H1 (cell line): ENCODE measurements at regions not wholly inside any gene's neighbourhood (a gene's known extent, or its start where the extent isn't known, plus 50 kb on each side); places are given as distances from the start of the nearest gene placed in this dataset.

Source experiments
- CTCF ChIA-PET: fragments of 300-600 bp; sonication (Branson Sonifier 250); formaldehyde crosslinking; loops from one replicate; lab custom pipeline; 2021; ENCODE audit not compliant: partially characterized antibody; lab: Charles Lee
- POLR2A ChIA-PET: fragments of 300-600 bp; sonication (Branson Sonifier 250); formaldehyde crosslinking; loops from one replicate; lab custom pipeline; 2021; ENCODE audit warnings: inconsistent platforms; ENCODE audit not compliant: partially characterized antibody; lab: Charles Lee
- DNase-seq, 2 experiments: peaks; one replicate each; pipeline versions ENCODE4 v3.0.0 to v3.0.0-alpha.2; 2010 to 2022; ENCODE audit warnings: low spot score in 2 of 2, low read depth in 1 of 2, mixed read lengths in 1 of 2
- FAIRE-seq: peaks from 2 replicates; lab custom pipeline; 2011; peaks lifted over from hg19 to GRCh38; lab: Jason Lieb, UNC
- H2AFZ ChIP-seq: 2 replicates; pipeline ENCODE4 v1.8.1; 2012; ENCODE audit warnings: low read length, inconsistent platforms
- H2AK5ac ChIP-seq: 2 replicates; pipeline ENCODE4 v1.6.1; 2013; ENCODE audit warnings: low read depth, low read length
- H2BK120ac ChIP-seq: replicated peaks from 2 replicates; pipeline ENCODE3; 2013; ENCODE audit warnings: low read depth, low read length, inconsistent platforms
- H2BK12ac ChIP-seq: 2 replicates; pipeline ENCODE4 v1.6.1; 2013; ENCODE audit warnings: low read depth, low read length
- H2BK15ac ChIP-seq: 2 replicates; pipeline ENCODE4 v1.6.1; 2013; ENCODE audit warnings: low read length
- H2BK20ac ChIP-seq: 2 replicates; pipeline ENCODE4 v1.6.1; 2013; ENCODE audit warnings: low read length
- H2BK5ac ChIP-seq: 2 replicates; pipeline ENCODE4 v1.6.1; 2013; ENCODE audit warnings: low read depth, low read length
- H3K14ac ChIP-seq: 2 replicates; pipeline ENCODE4 v1.6.1; 2013; ENCODE audit warnings: inconsistent platforms; ENCODE audit not compliant: insufficient read length
- H3K18ac ChIP-seq: 2 replicates; pipeline ENCODE4 v1.6.1; 2013; ENCODE audit warnings: low read length; ENCODE audit errors: extremely low read depth
- H3K23ac ChIP-seq: 2 replicates; pipeline ENCODE4 v1.6.1; 2013; ENCODE audit warnings: inconsistent platforms; ENCODE audit not compliant: insufficient read length
- H3K23me2 ChIP-seq: 2 replicates; pipeline ENCODE4 v1.6.1; 2013; ENCODE audit warnings: low read depth, low read length
- H3K27ac ChIP-seq: 2 replicates; pipeline ENCODE4 v1.6.1; 2011; ENCODE audit warnings: low read depth, low read length, inconsistent platforms
- H3K27me3 ChIP-seq, 4 experiments: replicated peaks in 1 of 4; 1 replicate in 1 of 4; 2 replicates in 3 of 4; pipeline versions ENCODE4 v1.6.1 to v1.8.1; 2011 to 2013; ENCODE audit warnings: low read length in 3 of 4, mild to moderate bottlenecking in 3 of 4, inconsistent platforms in 2 of 4, mixed read lengths in 2 of 4, moderate library complexity in 1 of 4; ENCODE audit not compliant: control insufficient read depth in 3 of 4, insufficient read depth in 3 of 4; ENCODE audit errors: extremely low read depth in 1 of 4
- H3K36me3 ChIP-seq, 4 experiments: 2 replicates each; pipeline versions ENCODE4 v1.6.1 to v1.8.1; 2011 to 2013; ENCODE audit warnings: mild to moderate bottlenecking in 4 of 4, low read length in 3 of 4, moderate library complexity in 2 of 4, control low read depth in 1 of 4, inconsistent platforms in 1 of 4; ENCODE audit not compliant: insufficient read depth in 4 of 4, control insufficient read depth in 2 of 4
- H3K4ac ChIP-seq: replicated peaks from 2 replicates; pipeline ENCODE3; 2013; ENCODE audit warnings: low read length, low read depth, mixed read lengths, inconsistent platforms; ENCODE audit not compliant: insufficient read length
- H3K4me1 ChIP-seq, 4 experiments: replicated peaks in 1 of 4; 1 replicate in 1 of 4; 2 replicates in 3 of 4; pipeline versions ENCODE4 v1.6.1 to v1.8.1; 2011 to 2013; ENCODE audit warnings: low read length in 3 of 4, inconsistent platforms in 2 of 4, mixed read lengths in 1 of 4; ENCODE audit not compliant: insufficient read depth in 4 of 4, control insufficient read depth in 3 of 4
- H3K4me2 ChIP-seq, 2 experiments: 2 replicates each; pipeline versions ENCODE4 v1.6.1 to v1.8.1; 2011 to 2013; ENCODE audit warnings: low read depth in 2 of 2, low read length in 2 of 2, control low read depth in 1 of 2, inconsistent platforms in 1 of 2, mild to moderate bottlenecking in 1 of 2; ENCODE audit not compliant: insufficient read depth in 1 of 2
- H3K4me3 ChIP-seq, 4 experiments: fragments of 200-600, 300-600 bp in 1 of 4; sonication (generic), shearing (Covaris generic), sonication (Bioruptor Twin) in 1 of 4; 2 replicates each; pipeline versions ENCODE4 v1.5.1 to v1.8.1; 2011 to 2016; ENCODE audit warnings: low read length in 4 of 4, low read depth in 3 of 4, control low read depth in 2 of 4, inconsistent platforms in 2 of 4, mild to moderate bottlenecking in 2 of 4, mixed read lengths in 1 of 4, moderate library complexity in 1 of 4; ENCODE audit not compliant: insufficient read depth in 2 of 4; ENCODE audit errors: extremely low read depth in 1 of 4
- H3K56ac ChIP-seq: replicated peaks from 2 replicates; pipeline ENCODE3; 2013; ENCODE audit warnings: low read depth, mild to moderate bottlenecking, mixed read lengths, low read length, inconsistent platforms; ENCODE audit not compliant: insufficient read length
- H3K79me1 ChIP-seq: 2 replicates; pipeline ENCODE4 v1.6.1; 2013; ENCODE audit warnings: low read depth, low read length, control low read depth
- H3K79me2 ChIP-seq, 2 experiments: 2 replicates each; pipeline versions ENCODE4 v1.6.1 to v1.8.1; 2012 to 2013; ENCODE audit warnings: low read length in 2 of 2, mild to moderate bottlenecking in 2 of 2, inconsistent platforms in 1 of 2; ENCODE audit not compliant: insufficient read depth in 2 of 2, control insufficient read depth in 1 of 2
- H3K9ac ChIP-seq, 4 experiments: replicated peaks in 1 of 4; 1 replicate in 1 of 4; 2 replicates in 3 of 4; pipeline versions ENCODE4 v1.6.1 to v1.8.1; 2011 to 2013; ENCODE audit warnings: low read depth in 3 of 4, low read length in 3 of 4, control low read depth in 2 of 4, mild to moderate bottlenecking in 2 of 4, moderate library complexity in 2 of 4, inconsistent platforms in 1 of 4; ENCODE audit errors: extremely low read depth in 1 of 4
- H3K9me3 ChIP-seq, 2 experiments: 2 replicates each; pipeline versions ENCODE4 v1.6.1 to v1.8.1; 2012 to 2013; ENCODE audit warnings: mild to moderate bottlenecking in 2 of 2, moderate library complexity in 2 of 2, control low read depth in 1 of 2, inconsistent platforms in 1 of 2, low read depth in 1 of 2, low read length in 1 of 2, mixed read lengths in 1 of 2; ENCODE audit not compliant: insufficient read depth in 2 of 2
- H4K20me1 ChIP-seq, 2 experiments: replicated peaks in 1 of 2; 2 replicates each; pipeline versions ENCODE3 to v1.8.1; 2011 to 2013; ENCODE audit warnings: inconsistent platforms in 2 of 2, low read length in 2 of 2, mild to moderate bottlenecking in 1 of 2; ENCODE audit not compliant: insufficient read depth in 2 of 2, control insufficient read depth in 1 of 2
- H4K5ac ChIP-seq: 2 replicates; pipeline ENCODE4 v1.6.1; 2013; ENCODE audit warnings: low read length, low read depth, mixed read lengths, inconsistent platforms; ENCODE audit not compliant: insufficient read length
- H4K8ac ChIP-seq: 2 replicates; pipeline ENCODE4 v1.8.0; 2013; ENCODE audit warnings: mild to moderate bottlenecking, moderate library complexity, low read length, inconsistent platforms; ENCODE audit not compliant: insufficient read depth; ENCODE audit errors: extremely low read depth
- H4K91ac ChIP-seq: replicated peaks from 2 replicates; pipeline ENCODE3; 2013; ENCODE audit warnings: low read length, mixed read lengths, inconsistent platforms; ENCODE audit not compliant: insufficient read length
- ATF3 ChIP-seq: IDR thresholded peaks from 2 replicates; pipeline ENCODE4 v1.6.1; 2011; ENCODE audit warnings: low read depth, mild to moderate bottlenecking, low read length; ENCODE audit not compliant: insufficient read depth
- BACH1 ChIP-seq: IDR thresholded peaks from 2 replicates; pipeline ENCODE4 v1.6.1; 2012; ENCODE audit warnings: low read length, improper control_type of control experiment
- BRCA1 ChIP-seq: IDR thresholded peaks from 2 replicates; pipeline ENCODE4 v1.6.1; 2012; ENCODE audit warnings: low read depth, low read length, improper control_type of control experiment
- CREB1 ChIP-seq: IDR thresholded peaks from 2 replicates; pipeline ENCODE4 v1.6.1; 2012; ENCODE audit warnings: inconsistent platforms
- CTBP2 ChIP-seq: IDR thresholded peaks from 2 replicates; pipeline ENCODE4 v1.7.0; 2011; ENCODE audit warnings: borderline replicate concordance, mild to moderate bottlenecking, moderate library complexity, mixed read lengths, low read length; ENCODE audit not compliant: insufficient read depth, insufficient read length
- GABPA ChIP-seq: IDR thresholded peaks from 2 replicates; pipeline ENCODE4 v1.6.1; 2011; ENCODE audit warnings: mild to moderate bottlenecking, low read length, moderate library complexity, borderline replicate concordance; ENCODE audit not compliant: insufficient read depth
- HDAC6 ChIP-seq: IDR thresholded peaks from one replicate; pipeline ENCODE4 v1.7.1; 2012; ENCODE audit warnings: low read depth, mild to moderate bottlenecking, inconsistent platforms, low read length, moderate library complexity
- JUND ChIP-seq: IDR thresholded peaks from 2 replicates; pipeline ENCODE4 v1.6.1; 2011; ENCODE audit warnings: mild to moderate bottlenecking, improper control_type of control experiment, low read length
- MAFK ChIP-seq: IDR thresholded peaks from 2 replicates; pipeline ENCODE4 v1.6.1; 2012; ENCODE audit warnings: low read depth, mild to moderate bottlenecking, improper control_type of control experiment, low read length
- RAD21 ChIP-seq, 2 experiments: IDR thresholded peaks in 1 of 2; conservative IDR thresholded peaks in 1 of 2; 2 replicates each; pipeline ENCODE4 v1.6.1; 2011; ENCODE audit warnings: low read depth in 2 of 2, low read length in 2 of 2, improper control_type of control experiment in 1 of 2, inconsistent platforms in 1 of 2, mild to moderate bottlenecking in 1 of 2, moderate library complexity in 1 of 2
- RNF2 ChIP-seq: fragments of 200-900, 300-1000 bp; sonication (generic); IDR thresholded peaks from 2 replicates; pipeline ENCODE4 v1.7.1; 2016; ENCODE audit warnings: borderline replicate concordance, low read depth, mild to moderate bottlenecking, antibody characterized with exemption, low read length; ENCODE audit not compliant: poor library complexity, severe bottlenecking; ENCODE audit errors: missing control alignments
- SP2 ChIP-seq: IDR thresholded peaks from 2 replicates; pipeline ENCODE4 v1.6.1; 2012; ENCODE audit warnings: mild to moderate bottlenecking, low read length, inconsistent platforms
- SRF ChIP-seq: IDR thresholded peaks from 2 replicates; pipeline ENCODE4 v1.6.1; 2011; ENCODE audit warnings: mild to moderate bottlenecking, low read depth, low read length, moderate library complexity
- WGBS, 2 experiments: shearing (Covaris generic) in 1 of 2; methylation state at CpG; one replicate each; pipeline versions ENCODE4 v1.1.6 to v1.1.7; 2013 to 2015; ENCODE audit warnings: low lambda C conversion rate in 2 of 2, mixed read lengths in 2 of 2, inconsistent platforms in 1 of 2, low coverage in 1 of 2, missing lambda C conversion rate in 1 of 2; ENCODE audit not compliant: insufficient replicate concordance in 2 of 2, insufficient coverage in 1 of 2, insufficient read length in 1 of 2; ENCODE audit errors: extremely low coverage in 1 of 2, missing lambda C conversion rate in 1 of 2; 5-methylcytosine and 5-hydroxymethylcytosine counted together

- Histone ChIP-seq H3K4me2 (no peak overlapping the region), H2BK20ac (no peak overlapping the region), H4K8ac (no peak overlapping the region), H3K36me3 (no peaks in the 10 kb centered on the region), H3K4me1 (peaks cover 10 to 20% (median 15%) of the 10 kb centered on the region in 4 experiments), H2BK5ac (no peak overlapping the region), H3K79me2 (no peaks in the 10 kb centered on the region), H4K91ac (no peak overlapping the region), H3K14ac (no peak overlapping the region), H2AK5ac (no peak overlapping the region), H2BK120ac (no peak overlapping the region), H3K56ac (no peak overlapping the region), H2BK15ac (no peak overlapping the region), H3K9me3 (no peaks in the 10 kb centered on the region), H3K9ac (no peak overlapping the region), H3K23me2 (no peaks in the 10 kb centered on the region; the same call in 1 of the 2 replicates), H3K79me1 (no peaks in the 10 kb centered on the region), H3K27me3 (no peaks in the 10 kb centered on the region), H3K27ac (no peak overlapping the region), H4K5ac (no peak overlapping the region), H3K23ac (no peak overlapping the region), H2AFZ (no peak overlapping the region), H2BK12ac (no peak overlapping the region), H4K20me1 (no peaks in the 10 kb centered on the region), H3K4me3 (no peak overlapping the region), H3K18ac (no peak overlapping the region), H3K4ac (no peak overlapping the region)
- CTCF ChIA-PET = interaction anchor here (0.6 to 1.0 kb wide), 3 partner anchors 21 to 193 kb away, joined by 3 to 4 read pairs (median 4); no protein-coding TSS in a partner anchor
- WGBS, 2 experiments = 97% methylated on average over 7 of the region's 7 CpGs; no CpG with 5 or more reads in 1 of the 2 experiments
- POLR2A ChIA-PET = interaction anchor here (1.9 kb wide), 1 partner anchor 192 kb away, joined by 5 read pairs; no protein-coding TSS in a partner anchor
- no peak for FAIRE-seq
- no peak for DNase-seq
- TF ChIP-seq RAD21 (IDR thresholded peaks at IDR 0.05 in 1 of 2, conservative IDR thresholded peaks at IDR 0.05 in 1 of 2; ENCODE audit: low read depth in 2 of 2, low read length in 2 of 2) = no peak
- no peak for TF ChIP-seq SRF
- no peak for TF ChIP-seq JUND
- no peak for TF ChIP-seq CTBP2
- no peak for TF ChIP-seq GABPA
- TF ChIP-seq RNF2 = no peak
- no peak for TF ChIP-seq HDAC6
- no peak for TF ChIP-seq MAFK
- no peak for TF ChIP-seq SP2
- TF ChIP-seq BACH1 = no peak
- no peak for TF ChIP-seq ATF3
- TF ChIP-seq CREB1 = no peak
- TF ChIP-seq BRCA1 = no peak
Measured at GRCh38 chr15:62855085-62855476, 187.5 kb upstream of the TPM1 start.
